Natural killer cell (primary cell): ENCODE measurements at regions not wholly inside any gene's neighbourhood (a gene's known extent, or its start where the extent isn't known, plus 50 kb on each side); places are given as distances from the start of the nearest gene placed in this dataset.

Source experiments
- ATAC-seq, 3 donors: fragments of 150-1000 bp in 2 of 3; fragments of 200-7000 bp in 1 of 3; cut with Tn5 transposase; 1 replicate in 1 of 3; 2 replicates in 2 of 3; pipeline ENCODE4 v1.10.0; 2021; ENCODE audit warnings: mild to moderate bottlenecking in 2 of 3, moderate library complexity in 2 of 3
- DNase-seq, 2 donors: peaks; one replicate each; pipeline versions ENCODE4 v3.0.0 to v3.0.0-alpha.2; 2013 to 2021; ENCODE audit warnings: mixed read lengths in 1 of 2
- H3K27ac ChIP-seq: one replicate; pipeline ENCODE4 v1.5.1; 2013; ENCODE audit warnings: mild to moderate bottlenecking, low read length
- H3K27me3 ChIP-seq: one replicate; pipeline ENCODE4 v1.6.1; 2013; ENCODE audit warnings: low read length; ENCODE audit not compliant: control insufficient read depth, insufficient read depth
- H3K36me3 ChIP-seq: one replicate; pipeline ENCODE4 v1.6.1; 2013; ENCODE audit warnings: low read length; ENCODE audit not compliant: control insufficient read depth, insufficient read depth
- H3K4me1 ChIP-seq: one replicate; pipeline ENCODE4 v1.6.1; 2013; ENCODE audit warnings: low read length; ENCODE audit not compliant: control insufficient read depth, insufficient read depth
- H3K4me3 ChIP-seq: one replicate; pipeline ENCODE4 v1.5.1; 2013; ENCODE audit warnings: low read length
- H3K9me3 ChIP-seq: one replicate; pipeline ENCODE4 v1.6.1; 2013; ENCODE audit warnings: low read length; ENCODE audit not compliant: control insufficient read depth, insufficient read depth
- H3K27ac Mint-ChIP-seq, 2 donors: one replicate each; pipeline ENCODE4 v1.8.0; 2022; ENCODE audit warnings: mild to moderate bottlenecking in 2 of 2, mixed read lengths in 2 of 2, moderate library complexity in 1 of 2
- H3K27me3 Mint-ChIP-seq, 2 donors: one replicate each; pipeline ENCODE4 v1.8.0; 2022; ENCODE audit warnings: low read depth in 2 of 2, mixed read lengths in 2 of 2
- H3K36me3 Mint-ChIP-seq: one replicate; pipeline ENCODE4 v1.8.0; 2022; ENCODE audit warnings: mixed read lengths
- H3K4me1 Mint-ChIP-seq, 2 donors: one replicate each; pipeline ENCODE4 v1.8.0; 2022; ENCODE audit warnings: mixed read lengths in 2 of 2
- H3K4me3 Mint-ChIP-seq: one replicate; pipeline ENCODE4 v1.8.0; 2022; ENCODE audit warnings: mild to moderate bottlenecking, moderate library complexity, mixed read lengths
- H3K9me3 Mint-ChIP-seq, 2 donors: one replicate each; pipeline ENCODE4 v1.8.0; 2022; ENCODE audit warnings: mixed read lengths in 2 of 2
- CTCF ChIP-seq: fragments of 200-600 bp; IDR thresholded peaks from one replicate; pipeline ENCODE4 v1.8.0; 2022; ENCODE audit warnings: antibody characterized with exemption
- WGBS: methylation state at CpG from one replicate; pipeline ENCODE4 v1.1.7; 2013; ENCODE audit warnings: missing lambda C conversion rate; ENCODE audit not compliant: insufficient coverage; 5-methylcytosine and 5-hydroxymethylcytosine counted together
- intact Hi-C: fragments of 100-400 bp; cut with micrococcal nuclease; formaldehyde crosslinking; loops from one replicate; pipeline ENCODE4 v1.14.2; 2022

GRCh38 chr5:13625616-13626198, 318.8 kb downstream of the DNAH5 start:
- Mint-ChIP-seq H3K27ac (no peak overlapping the region), H3K9me3 (peaks cover 9 to 10% of the 10 kb centered on the region in 2 donors), H3K4me3 (no peak overlapping the region), H3K27me3 (no peaks in the 10 kb centered on the region), H3K36me3 (no peaks in the 10 kb centered on the region), H3K4me1 (no peaks in the 10 kb centered on the region)
- Histone ChIP-seq H3K9me3 (peaks cover 10% of the 10 kb centered on the region), H3K4me3 (no peak overlapping the region), H3K36me3 (no peaks in the 10 kb centered on the region), H3K4me1 (no peaks in the 10 kb centered on the region), H3K27me3 (no peaks in the 10 kb centered on the region), H3K27ac (no peak overlapping the region)
- DNase-seq = no peak
- intact Hi-C loops = no loop called here
- WGBS = no CpG with 5 or more reads among the region's 1 CpG
- ATAC-seq = no peak
- no peak for TF ChIP-seq CTCF

GRCh38 chr5:13624283-13625074, 320.0 kb downstream of the DNAH5 start:
- H3K27ac Mint-ChIP-seq = no peak overlapping the region
- ATAC-seq = no peak

GRCh38 chr5:13613621-13614020, 330.9 kb downstream of the DNAH5 start:
- Mint-ChIP-seq H3K27me3 (no peaks in the 10 kb centered on the region), H3K36me3 (no peaks in the 10 kb centered on the region), H3K4me1 (no peaks in the 10 kb centered on the region), H3K27ac (no peak overlapping the region), H3K4me3 (no peak overlapping the region), H3K9me3 (peaks cover 14 to 17% of the 10 kb centered on the region in 2 donors)
- TF ChIP-seq CTCF = no peak
- 89% methylated on average over 8 of the region's 8 CpGs for WGBS
- no peak for DNase-seq
- H3K27me3 ChIP-seq = no peaks in the 10 kb centered on the region
- no peak overlapping the region for H3K4me3 ChIP-seq
- ATAC-seq = no peak
- H3K27ac ChIP-seq = no peak overlapping the region
- H3K36me3 ChIP-seq = no peaks in the 10 kb centered on the region
- intact Hi-C loops = no loop called here
- no peaks in the 10 kb centered on the region for H3K9me3 ChIP-seq
- H3K4me1 ChIP-seq = no peaks in the 10 kb centered on the region

More at GRCh38 chr5:13624283-13625074, 320.0 kb downstream of the DNAH5 start:
- whole genome bisulfite sequencing = 80% methylated on average over 5 of the region's 6 CpGs
- no peaks in the 10 kb centered on the region for H3K4me1 Mint-ChIP-seq
- peaks cover 10% of the 10 kb centered on the region for H3K9me3 ChIP-seq
- no peak for TF ChIP-seq CTCF
- no peak for DNase-seq
- no peaks in the 10 kb centered on the region for H3K27me3 ChIP-seq
- no peaks in the 10 kb centered on the region for H3K36me3 ChIP-seq
- H3K4me1 ChIP-seq = no peaks in the 10 kb centered on the region
- no peaks in the 10 kb centered on the region for H3K36me3 Mint-ChIP-seq
- no peak overlapping the region for H3K4me3 ChIP-seq
- peaks cover 10 to 12% of the 10 kb centered on the region in 2 donors for H3K9me3 Mint-ChIP-seq
- no peak overlapping the region for H3K4me3 Mint-ChIP-seq
- H3K27me3 Mint-ChIP-seq = no peaks in the 10 kb centered on the region
- intact Hi-C loops = no loop called here
- no peak overlapping the region for H3K27ac ChIP-seq
